HG03378 (cell line): ENCODE measurements at regions not wholly inside any gene's neighbourhood (a gene's known extent, or its start where the extent isn't known, plus 50 kb on each side); places are given as distances from the start of the nearest gene placed in this dataset.

Experiments
- ATAC-seq: cut with Tn5 transposase; IDR thresholded peaks from one replicate; pipeline ENCODE4 v1.9.1; 2021; ENCODE audit warnings: mild to moderate bottlenecking, moderate library complexity; ENCODE audit not compliant: unreplicated experiment

- ATAC-seq, result no peak
Measured at GRCh38 chr4:15362541-15362940, 65.3 kb upstream of the C1QTNF7 start.

- ATAC-seq, result no peak
Measured at GRCh38 chr4:15364183-15364582, 63.6 kb upstream of the C1QTNF7 start.

- no peak for ATAC-seq
Measured at GRCh38 chr4:15365641-15366040, 62.2 kb upstream of the C1QTNF7 start.

- ATAC-seq, result no peak
Measured at GRCh38 chr4:15366721-15367120, 61.1 kb upstream of the C1QTNF7 start.

GRCh38 chr4:15368856-15369255 lies 59.0 kb upstream of the C1QTNF7 start:
- no peak for ATAC-seq

GRCh38 chr4:15370296-15370695 lies 57.5 kb upstream of the C1QTNF7 start:
- ATAC-seq, result no peak

- ATAC-seq, result no peak
Measured at GRCh38 chr4:15373363-15373762, 54.5 kb upstream of the C1QTNF7 start.

GRCh38 chr4:15374656-15375055 lies 53.2 kb upstream of the C1QTNF7 start:
- ATAC-seq, result no peak

- ATAC-seq, result peak; percentile 54
Measured at GRCh38 chr4:15375667-15376066, 52.2 kb upstream of the C1QTNF7 start.

GRCh38 chr4:15376145-15376544 lies 51.7 kb upstream of the C1QTNF7 start:
- no peak for ATAC-seq

GRCh38 chr4:15376594-15376993 lies 51.2 kb upstream of the C1QTNF7 start:
- no peak for ATAC-seq
